ENCODE measurements at regions not wholly inside any gene's neighbourhood (a gene's known extent, or its start where the extent isn't known, plus 50 kb on each side); places are given as distances from the start of the nearest gene placed in this dataset.

GRCh38 chr10:113298616-113299015 lies 254.2 kb upstream of the HABP2 start:
- TF ChIP-seq CTCF (conservative IDR thresholded peaks at IDR 0.05): no peak
- TF ChIP-seq EZH2 (IDR thresholded peaks at IDR 0.05; ENCODE audit: low read depth): no peak

Measured in PC-9 (cell line).